NCI-H128 (cell line): ENCODE measurements at regions not wholly inside any gene's neighbourhood (a gene's known extent, or its start where the extent isn't known, plus 50 kb on each side); places are given as distances from the start of the nearest gene placed in this dataset.
"Not testable (repeated sequence)": the region's sequence is repeated elsewhere in the genome, so short reads cannot be mapped to it uniquely, and the experiment has no call there.

Experiments used
- DNase-seq: peaks from one replicate; lab custom pipeline; 2025; ENCODE audit not compliant: unreplicated experiment; lab: John Stamatoyannopoulos, UW

DNA sequence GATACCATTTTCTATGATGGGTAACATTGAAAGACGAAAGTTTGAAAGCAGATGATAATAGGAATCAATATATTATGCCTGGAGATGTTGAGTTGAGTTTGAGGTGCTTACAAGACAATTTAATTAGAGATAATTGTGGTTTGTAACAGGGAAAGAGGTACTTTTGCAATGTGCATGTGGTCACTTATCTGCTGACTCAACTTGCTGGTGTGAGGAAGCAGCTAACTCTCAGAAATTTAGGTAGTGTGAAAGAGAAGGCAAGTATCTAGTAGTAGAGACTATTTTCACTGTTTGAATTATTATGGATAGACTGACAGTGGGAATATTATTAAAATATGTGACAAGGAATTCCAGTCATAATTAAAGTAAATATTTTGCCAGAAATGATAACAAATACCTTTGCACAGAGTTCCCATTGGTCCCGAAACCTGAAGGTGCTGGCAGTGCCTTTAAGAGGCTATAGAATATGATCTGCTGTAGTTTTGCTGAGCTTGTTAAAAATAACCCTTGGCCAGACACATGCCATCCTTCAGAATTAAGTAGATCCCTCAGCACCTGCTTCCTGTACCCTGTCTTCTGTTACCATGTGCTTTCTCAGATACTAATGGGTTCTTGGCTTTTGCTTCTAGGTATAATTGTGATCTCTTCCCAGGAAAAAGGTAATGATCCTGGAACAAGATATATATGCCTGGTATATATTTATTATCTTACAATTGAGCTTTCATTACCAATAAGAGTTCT, 315.9 kb downstream of the BCHE start:
- DNase-seq: no peak

DNA sequence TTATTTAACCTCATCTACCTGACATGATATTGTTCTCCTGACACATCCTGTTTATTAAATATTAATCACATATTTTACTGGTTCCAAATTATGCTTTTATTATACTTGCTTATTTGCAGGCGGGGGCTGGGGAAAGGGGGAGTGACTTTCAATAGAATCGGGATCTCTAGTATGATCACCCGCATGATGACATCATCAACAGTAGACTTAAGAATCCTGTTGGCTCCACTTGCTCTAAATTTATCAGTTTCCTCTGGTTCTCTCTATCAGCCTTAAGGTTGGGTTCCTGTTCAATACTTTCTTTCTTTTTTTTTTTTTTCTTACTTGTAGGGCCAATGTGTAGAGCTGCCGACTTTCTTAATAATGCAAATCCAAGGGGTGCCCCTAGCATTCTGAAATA, 317.5 kb downstream of the BCHE start:
- no peak for DNase-seq

DNA sequence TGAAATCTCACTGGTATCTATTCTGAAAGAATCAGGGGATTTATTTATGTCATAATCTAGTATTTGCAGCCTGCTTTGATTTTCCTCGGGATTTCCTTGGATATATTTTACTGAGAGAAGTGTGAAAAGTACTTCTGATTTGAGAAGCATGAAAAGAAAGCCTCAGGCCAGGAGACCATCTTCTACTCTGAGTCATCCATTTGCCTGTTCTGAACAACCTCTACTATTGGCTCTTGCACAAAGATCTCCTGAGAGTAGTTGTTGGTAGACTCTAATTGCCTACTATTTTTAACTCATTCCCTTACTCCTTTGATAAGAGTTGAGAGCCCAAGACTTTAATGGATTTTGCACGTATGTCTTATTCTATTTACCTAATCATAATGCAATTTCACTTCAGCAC, 318.9 kb downstream of the BCHE start:
- DNase-seq: no peak

DNA sequence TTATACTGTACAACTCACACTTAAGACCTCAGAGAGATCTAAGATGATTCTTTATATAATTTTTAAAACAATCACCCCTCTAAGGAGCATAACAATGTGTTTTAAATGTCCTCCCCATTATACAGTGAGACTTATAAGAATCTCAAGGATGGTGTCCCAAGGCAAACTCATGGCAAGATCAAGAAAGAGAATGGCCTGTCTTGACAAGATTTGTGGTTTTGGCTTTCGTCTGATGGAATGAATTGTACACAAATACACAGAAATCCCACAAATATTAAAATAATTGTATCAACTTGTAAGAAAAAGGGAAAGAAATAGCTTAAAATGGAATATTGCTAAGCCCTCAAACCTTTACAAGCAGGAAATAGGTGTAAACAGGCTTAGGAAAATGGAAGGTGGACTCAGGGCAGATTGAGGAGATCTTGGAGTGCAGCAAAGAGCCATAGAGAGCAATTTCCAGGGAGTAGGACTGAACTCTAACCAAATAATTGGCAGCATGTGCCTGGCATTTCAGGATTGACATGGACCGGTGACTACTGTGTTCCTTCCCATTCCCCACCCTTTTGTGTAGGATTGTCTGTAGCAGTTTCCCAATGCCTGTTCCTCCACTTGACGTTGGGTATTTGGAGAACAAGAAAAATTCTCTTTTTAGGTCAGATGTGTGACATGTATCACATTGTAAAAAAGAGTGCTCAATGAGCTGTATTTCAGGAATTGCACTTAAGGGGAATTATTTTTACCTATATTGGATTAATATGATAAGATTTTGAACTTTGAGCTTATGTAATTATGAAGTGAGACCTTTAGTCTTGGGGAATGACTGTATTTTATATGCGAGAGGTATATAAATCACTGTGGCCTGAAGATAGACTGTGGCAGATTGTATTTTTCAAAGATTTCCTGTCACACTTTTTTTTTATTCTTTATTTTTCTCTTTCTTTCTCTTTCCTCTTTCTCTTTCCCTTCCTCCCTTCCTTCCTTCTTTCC, 317.8 kb upstream of the SLITRK3 start:
- DNase-seq: no peak

DNA sequence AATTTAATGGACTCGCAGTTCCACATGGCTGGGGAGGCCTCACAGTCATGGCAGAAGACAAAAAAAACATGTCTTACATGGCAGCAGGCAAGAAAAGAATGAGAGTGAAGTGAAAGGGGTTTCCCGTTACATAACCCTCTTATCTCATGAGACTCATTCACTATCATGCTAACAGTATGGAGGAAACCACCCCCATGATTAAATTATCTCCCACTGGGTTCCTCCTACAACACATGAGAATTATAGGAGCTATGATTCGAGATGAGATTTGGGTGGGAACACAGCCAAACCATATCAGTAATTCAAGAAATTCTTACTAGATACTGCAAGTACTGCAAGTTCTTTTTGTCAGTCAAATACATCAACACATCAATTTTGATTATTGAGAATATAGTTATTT, 311.4 kb upstream of the SLITRK3 start:
- no peak for DNase-seq

DNA sequence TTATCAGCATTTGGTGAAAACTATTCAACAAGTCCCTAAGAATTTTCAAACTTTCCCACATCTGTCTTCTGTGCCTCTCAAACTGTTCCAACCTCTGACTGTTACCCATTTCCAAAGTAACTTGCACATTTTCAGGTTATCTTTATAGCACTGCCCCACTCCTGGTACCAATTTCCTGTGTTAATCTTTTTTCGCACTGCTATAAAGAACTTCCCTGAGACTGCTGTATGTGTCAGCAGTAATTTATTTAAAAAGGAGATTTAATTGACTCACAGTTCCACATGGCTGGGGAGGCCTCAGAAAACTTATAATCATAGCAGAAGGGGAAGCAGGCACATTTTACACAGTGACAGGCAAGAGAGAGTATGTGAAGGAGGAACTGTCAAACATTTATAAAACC, 310.9 kb upstream of the SLITRK3 start:
- DNase-seq: no peak

DNA sequence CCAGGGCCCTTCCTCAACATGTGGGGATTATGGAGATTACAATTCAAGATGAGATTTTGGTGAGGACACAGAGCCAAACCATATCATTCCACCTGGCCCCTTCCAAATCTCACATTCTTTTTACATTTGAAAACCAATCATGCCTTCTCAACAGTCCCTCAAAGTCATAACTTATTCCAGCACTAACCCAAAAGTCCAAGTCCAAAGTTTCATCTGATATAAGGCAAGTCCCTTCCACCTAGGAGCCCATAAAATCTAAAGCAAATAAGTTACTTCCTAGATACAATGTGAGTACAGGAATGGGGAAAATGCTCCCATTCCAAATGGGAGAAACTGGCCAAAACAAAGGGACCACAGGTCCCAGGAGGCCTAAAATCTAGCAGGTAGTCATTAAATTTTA, 309.5 kb upstream of the SLITRK3 start:
- DNase-seq: no peak

DNA sequence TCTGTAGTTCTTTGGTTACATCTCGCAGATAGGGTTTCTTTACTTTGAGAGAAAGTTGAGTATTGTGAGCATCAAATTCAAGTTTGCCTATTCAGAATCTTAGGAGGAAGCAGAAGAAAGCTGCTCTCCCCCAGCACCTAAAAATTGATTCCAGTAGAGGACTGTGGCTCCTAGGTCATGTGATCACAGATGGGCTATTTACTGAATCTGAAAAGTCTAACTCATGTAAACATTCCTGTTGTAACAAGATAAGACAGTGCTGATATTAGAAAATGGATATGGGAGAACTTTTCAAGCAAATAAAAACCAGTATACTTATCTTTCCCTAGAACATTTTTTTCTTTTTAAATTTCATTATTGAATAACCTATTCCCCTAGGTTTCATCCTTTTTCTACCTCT, 308.4 kb upstream of the SLITRK3 start:
- DNase-seq: no peak

DNA sequence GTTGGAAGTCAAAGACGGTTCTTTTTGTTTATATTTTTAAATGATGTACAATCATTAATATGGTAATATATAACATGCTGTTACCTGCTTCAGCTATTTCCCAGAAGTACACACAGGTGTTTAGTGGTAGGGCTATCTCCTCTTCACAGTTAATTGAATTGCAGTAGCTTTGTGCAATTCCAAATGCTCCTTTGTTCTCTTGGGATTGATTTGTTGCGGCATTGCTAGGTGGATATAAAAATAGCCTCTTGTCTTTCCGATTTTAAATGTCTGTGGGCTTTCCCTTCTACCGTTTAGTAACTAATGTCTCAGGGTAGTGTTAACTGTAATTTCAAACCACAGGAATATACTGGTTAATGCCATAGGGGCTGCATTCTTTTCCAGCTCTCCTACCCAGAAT, 307.6 kb upstream of the SLITRK3 start:
- DNase-seq: peak; percentile 24

DNA sequence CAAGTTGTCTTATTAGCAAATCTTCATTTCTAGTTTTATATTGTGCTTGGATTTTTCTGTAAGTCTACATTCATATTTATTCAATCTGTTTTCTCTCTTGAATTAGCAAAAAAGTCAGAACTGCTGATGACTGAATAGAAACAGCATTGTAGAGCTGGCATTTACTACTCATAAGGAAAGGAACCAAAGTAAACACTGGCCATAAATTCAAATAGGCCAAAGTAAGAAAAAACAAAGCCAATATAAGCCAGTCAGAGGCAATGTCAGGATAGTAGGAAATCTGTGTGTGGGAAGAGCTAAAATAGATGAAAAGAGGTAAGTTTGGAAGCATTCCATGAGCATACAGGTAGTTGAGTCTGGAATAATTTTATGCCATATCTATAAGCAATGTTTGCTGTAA, 307.2 kb upstream of the SLITRK3 start:
- DNase-seq: no peak

DNA sequence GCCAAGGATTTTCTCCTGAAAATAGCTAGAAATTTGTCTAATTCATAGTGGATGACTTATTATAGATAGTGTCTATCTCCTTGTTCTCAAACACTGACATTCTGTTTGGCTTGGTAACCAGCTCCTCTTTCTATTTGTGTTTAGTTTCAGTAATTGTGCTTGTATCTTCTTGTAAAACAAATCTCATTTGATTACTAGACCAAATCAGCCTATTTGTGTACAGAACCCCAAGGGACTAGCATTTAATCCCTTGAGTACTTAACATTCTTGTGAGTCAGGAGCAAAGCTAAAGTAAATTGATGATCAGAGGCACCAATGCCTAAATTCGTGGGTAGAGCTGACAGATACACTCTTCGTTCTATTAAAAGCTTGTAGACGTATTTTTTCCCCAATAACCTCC, 306.5 kb upstream of the SLITRK3 start:
- no peak for DNase-seq

DNA sequence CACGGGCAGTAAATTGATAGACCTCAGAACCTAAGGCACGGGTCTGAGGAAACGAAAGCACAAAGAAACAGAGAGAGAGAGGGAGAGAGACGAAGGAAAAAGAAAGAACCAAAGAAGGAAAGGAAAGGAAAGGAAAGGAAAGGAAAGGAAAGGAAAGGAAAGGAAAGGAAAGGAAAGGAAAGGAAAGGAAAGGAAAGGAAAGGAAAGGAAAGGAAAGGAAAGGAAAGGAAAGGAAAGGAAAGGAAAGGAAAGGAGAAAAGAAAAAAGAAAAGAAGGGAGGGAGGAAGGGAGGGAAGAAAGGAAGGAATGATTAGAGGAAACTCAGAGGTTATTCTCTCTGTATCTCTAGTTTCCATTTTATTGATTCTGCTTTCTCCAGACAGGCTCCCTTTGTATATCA, 302.6 kb upstream of the SLITRK3 start:
- not testable (repeated sequence) for DNase-seq

DNA sequence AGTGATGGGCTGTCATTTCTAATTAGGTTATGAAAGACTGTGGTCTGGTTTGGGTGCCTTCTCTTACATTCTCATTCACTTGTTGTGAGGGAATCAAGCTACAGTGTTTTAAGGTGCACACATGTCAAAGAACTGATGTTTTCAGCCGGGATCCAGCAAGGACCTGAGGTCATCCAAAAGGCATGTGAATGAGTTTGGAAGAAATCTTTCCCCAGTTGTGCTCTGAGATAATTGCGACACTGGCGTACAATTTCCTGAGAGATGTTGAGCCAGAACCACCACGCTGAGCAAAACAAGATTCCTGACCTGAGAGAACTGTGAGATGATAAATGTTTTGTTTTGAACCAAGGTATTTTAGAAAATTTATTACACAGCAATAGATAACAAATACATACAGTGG, 295.3 kb upstream of the SLITRK3 start:
- DNase-seq: no peak

DNA sequence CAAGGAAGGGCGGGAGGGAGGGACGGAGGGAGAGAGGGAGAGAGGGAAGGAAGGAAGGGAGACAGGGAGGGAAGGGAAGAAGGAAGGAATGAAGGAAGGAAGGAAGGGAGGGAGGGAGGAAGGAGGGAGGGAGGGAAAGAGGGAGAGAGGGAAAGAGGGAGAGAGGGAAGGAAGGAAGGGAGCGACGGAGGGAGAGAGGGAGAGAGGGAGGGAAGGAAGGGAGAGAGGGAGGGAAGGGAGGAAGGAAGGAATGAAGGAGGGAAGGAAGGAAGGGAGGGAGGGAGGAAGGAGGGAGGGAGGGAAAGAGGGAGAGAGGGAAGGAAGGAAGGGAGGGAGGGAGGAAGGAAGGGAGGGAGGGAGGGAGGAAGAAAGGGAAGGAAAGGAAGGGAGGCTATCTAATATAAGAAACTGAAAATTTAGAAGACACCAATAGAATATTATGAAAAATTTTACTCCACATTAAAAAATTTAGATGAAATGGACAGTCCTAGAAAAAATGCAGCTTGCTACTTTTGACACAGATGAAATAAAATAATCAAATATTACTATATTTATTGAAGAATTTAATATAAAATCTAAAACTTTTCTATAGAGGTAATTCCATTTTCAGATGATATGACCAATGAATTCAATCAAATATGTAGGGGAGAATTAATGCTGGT, 280.3 kb upstream of the SLITRK3 start:
- no peak for DNase-seq

DNA sequence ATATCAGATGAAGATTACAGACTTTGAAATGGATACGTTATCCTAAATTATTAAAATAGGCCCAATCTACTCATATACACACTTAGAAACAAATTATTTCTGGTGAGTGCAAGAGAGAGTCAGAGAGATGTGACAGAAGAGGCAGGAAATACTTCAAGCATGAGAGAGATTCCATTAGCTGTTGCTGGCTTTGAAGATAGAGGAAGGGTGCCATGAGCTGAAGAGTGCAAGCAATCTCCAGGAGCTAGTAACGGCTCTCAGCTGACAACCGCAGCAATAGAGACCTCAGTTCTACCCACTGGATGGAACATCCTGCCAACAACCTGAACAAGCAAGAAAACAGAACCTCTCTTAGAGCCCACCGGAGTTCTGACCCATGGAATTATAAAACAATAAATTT, 270.7 kb upstream of the SLITRK3 start:
- DNase-seq: no peak

DNA sequence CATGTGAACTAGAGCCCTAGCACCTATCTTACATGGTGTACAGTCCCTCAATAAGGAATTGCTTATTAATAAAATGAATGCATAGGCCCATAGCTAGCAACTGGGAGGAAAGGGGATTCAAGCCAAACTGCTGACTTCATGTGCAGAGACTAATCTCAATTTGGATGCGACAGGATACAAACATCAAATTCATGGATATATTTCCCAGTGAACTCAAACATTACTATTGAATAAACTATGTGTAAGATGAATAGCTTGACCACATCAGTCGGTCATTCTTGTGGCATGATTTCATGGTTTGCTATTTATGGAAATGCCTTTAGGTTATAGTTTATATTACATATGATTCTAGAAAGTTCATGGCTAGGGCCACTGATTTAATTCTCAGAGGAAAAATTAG, 268.6 kb upstream of the SLITRK3 start:
- no peak for DNase-seq

DNA sequence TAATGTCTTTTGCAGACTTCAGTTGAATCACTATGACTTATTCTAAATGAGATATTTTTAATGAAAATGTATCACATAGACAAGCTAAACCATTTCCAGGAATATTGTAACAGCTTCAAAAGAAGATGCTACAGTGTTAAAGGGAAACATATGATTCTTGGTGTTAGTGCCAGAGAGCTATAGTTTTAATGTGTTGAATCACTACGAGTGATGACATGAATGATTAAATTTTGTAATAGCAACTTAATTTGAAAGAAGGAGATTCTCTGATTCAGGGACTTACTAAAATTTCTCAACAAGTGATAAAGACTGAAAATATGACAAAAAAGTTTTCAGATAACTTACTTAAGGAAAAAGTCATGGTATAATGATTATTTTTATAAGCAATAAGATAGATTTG, 267.3 kb upstream of the SLITRK3 start:
- DNase-seq: no peak

DNA sequence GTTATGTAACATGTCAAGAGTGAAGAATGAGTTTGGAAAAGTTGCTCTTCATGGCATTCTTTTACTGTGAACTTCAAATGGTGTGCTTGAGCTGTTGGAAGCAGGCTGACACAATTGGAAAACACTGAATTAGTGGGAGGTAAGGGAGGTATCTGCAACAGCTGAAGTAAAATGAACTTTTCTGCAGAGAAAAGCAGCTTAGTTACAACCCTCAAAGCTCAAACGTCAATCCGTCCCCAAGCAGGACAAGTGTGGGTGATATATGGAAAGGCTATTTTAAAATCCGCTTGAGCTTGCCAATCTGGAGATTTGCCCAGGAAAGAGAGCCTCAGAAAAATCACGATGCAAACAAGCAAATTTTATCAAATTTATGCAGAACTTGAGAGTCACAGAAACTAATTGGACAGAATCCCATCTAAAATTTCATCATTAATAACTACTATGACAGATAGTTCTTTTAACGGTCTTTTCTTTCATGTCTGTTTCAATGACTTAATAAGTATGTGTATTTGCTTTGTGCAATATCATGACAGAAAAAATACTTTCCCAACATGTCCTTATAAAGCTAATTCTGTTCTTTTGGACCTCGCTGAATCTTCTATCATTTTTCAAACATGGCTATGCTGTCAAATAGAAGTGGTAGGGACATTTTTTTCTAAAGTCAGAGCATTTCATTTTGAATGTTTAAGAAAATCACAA, 266.6 kb upstream of the SLITRK3 start:
- DNase-seq: no peak

DNA sequence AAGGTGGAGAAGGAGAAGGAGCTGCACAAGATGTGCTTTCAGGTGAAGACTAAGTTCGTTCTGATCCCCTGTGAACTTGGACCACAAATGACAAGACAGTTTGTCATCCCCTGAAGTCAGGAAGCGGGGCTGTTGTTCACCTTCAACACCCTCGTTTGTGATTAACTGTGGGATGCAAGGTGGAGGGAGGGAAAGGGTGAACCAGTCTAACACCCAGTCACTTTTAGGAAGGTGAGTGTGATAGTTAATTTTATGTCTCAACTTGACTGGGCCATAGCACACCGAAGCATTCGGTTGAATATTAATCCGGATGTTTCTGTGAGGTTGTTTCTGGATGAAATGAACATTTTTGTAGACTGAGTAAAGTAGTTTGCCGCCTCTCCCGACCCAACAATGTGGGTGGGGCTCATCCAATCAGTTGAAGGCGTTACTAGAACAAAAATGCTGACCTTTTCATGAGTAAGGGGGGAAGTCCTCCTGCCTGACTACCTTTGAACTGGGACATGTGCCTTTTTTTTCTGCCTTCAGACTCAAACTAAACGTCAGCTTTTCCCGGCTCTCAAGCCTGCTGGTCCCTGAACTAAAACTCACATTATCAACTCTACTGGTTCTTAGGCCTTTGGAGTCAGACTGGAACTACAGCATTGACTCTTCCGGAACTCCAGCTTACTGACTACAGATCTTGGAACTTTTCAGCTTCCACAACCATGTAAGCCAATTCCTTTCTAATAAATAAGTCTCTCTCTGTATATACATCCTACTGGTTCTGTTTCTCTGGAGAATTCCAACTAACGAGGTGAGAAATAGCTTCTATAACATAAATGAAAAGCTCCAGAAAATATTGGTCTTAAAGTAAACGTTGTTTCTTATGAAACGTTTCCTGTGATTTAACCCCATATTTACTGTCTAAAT, 264.0 kb upstream of the SLITRK3 start:
- no peak for DNase-seq

DNA sequence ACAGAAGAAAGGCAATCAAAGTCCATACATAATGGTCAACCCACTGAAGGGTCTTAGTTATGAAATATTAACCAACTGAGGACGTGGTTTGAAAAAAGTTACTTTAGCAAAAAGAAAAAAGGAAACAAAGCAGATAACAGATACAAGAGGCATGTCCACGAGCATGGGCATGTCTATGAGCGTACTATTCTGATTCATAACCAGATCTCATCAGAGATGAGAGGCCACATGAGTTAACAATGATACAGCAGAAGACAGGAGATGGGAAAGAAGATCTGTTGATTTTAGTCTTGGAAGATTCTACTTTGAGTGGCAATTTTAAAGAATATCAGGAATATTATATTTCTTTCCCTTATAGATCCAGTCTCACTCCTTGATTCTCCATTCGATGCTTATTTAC, 262.9 kb upstream of the SLITRK3 start:
- DNase-seq: no peak
